PC-3 (cell line): ENCODE measurements at regions not wholly inside any gene's neighbourhood (a gene's known extent, or its start where the extent isn't known, plus 50 kb on each side); places are given as distances from the start of the nearest gene placed in this dataset.

Experiments
- ATAC-seq: fragments of 200-7000 bp; cut with Tn5 transposase; 2 replicates; pipeline ENCODE4 v1.9.1; 2020; ENCODE audit warnings: mild to moderate bottlenecking, moderate library complexity
- BruUV-seq: library from RNA; stranded (reverse); fragments of 400-500 nt; replicated peaks from 2 replicates; lab custom pipeline; 2021; lab: Mats Ljungman, UMichigan
- CTCF ChIA-PET: fragments of 300-600 bp; sonication (Branson Sonifier 250); formaldehyde crosslinking; loops from one replicate; lab custom pipeline; 2022; ENCODE audit warnings: antibody characterized with exemption; lab: Charles Lee
- POLR2A ChIA-PET: fragments of 300-600 bp; sonication (Branson Sonifier 250); formaldehyde crosslinking; loops from one replicate; lab custom pipeline; 2022; ENCODE audit warnings: antibody characterized with exemption; ENCODE audit not compliant: unreplicated experiment; lab: Charles Lee
- DNase-seq: peaks from one replicate; pipeline ENCODE4 v3.0.0-alpha.2; 2015
- H2AFZ ChIP-seq: fragments of 300-600 bp; sonication (generic); 2 replicates; pipeline ENCODE4 v1.6.0; 2016; ENCODE audit warnings: antibody characterized with exemption, low read length
- H3F3A ChIP-seq: fragments of 300-600 bp; sonication (generic); one replicate; pipeline ENCODE4 v1.6.0; 2017; ENCODE audit warnings: antibody characterized with exemption, low read length, control low read depth, mild to moderate bottlenecking; ENCODE audit not compliant: unreplicated experiment
- H3K27ac ChIP-seq: fragments of 300-600 bp; sonication (generic); 2 replicates; pipeline ENCODE4 v1.5.1; 2016; ENCODE audit warnings: mild to moderate bottlenecking, low read length
- H3K27me3 ChIP-seq: fragments of 300-600 bp; sonication (generic); 2 replicates; pipeline ENCODE4 v1.6.1; 2016; ENCODE audit warnings: low read length, mixed read lengths
- H3K36me3 ChIP-seq: fragments of 300-600 bp; sonication (generic); 2 replicates; pipeline ENCODE4 v1.6.1; 2016; ENCODE audit warnings: low read depth, mixed run types, low read length, mixed read lengths
- H3K4me1 ChIP-seq: fragments of 300-600 bp; sonication (generic); 2 replicates; pipeline ENCODE4 v1.5.1; 2016; ENCODE audit warnings: low read length; ENCODE audit not compliant: insufficient read depth
- H3K4me2 ChIP-seq: fragments of 300-600 bp; sonication (generic); 2 replicates; pipeline ENCODE4 v1.6.0; 2016; ENCODE audit warnings: low read length
- H3K4me3 ChIP-seq: fragments of 300-600 bp; sonication (generic); 2 replicates; pipeline ENCODE4 v1.5.1; 2016; ENCODE audit warnings: mild to moderate bottlenecking, low read length, mixed read lengths
- H3K79me2 ChIP-seq: fragments of 300-600 bp; sonication (generic); 2 replicates; pipeline ENCODE4 v1.6.1; 2017; ENCODE audit warnings: low read length, mixed read lengths
- H3K9ac ChIP-seq: fragments of 300-600 bp; sonication (generic); 2 replicates; pipeline ENCODE4 v1.6.0; 2016; ENCODE audit warnings: mild to moderate bottlenecking, low read length
- H3K9me2 ChIP-seq: fragments of 300-600 bp; sonication (generic); replicated peaks from 2 replicates; pipeline ENCODE4 v1.6.1; 2016; ENCODE audit warnings: mixed run types, low read length, mixed read lengths
- H3K9me3 ChIP-seq: fragments of 300-600 bp; sonication (generic); 2 replicates; pipeline ENCODE4 v1.6.1; 2016; ENCODE audit warnings: low read length, mixed read lengths
- H4K20me1 ChIP-seq: fragments of 300-600 bp; sonication (generic); 2 replicates; pipeline ENCODE4 v1.6.1; 2016; ENCODE audit warnings: low read length, mixed read lengths
- CTCF ChIP-seq: fragments of 300-600 bp; sonication (generic); conservative IDR thresholded peaks from 2 replicates; pipeline ENCODE4 v1.5.1; 2017; ENCODE audit warnings: antibody characterized with exemption, low read depth, mild to moderate bottlenecking, low read length
- EZH2 ChIP-seq: fragments of 300-600 bp; sonication (generic); IDR thresholded peaks from one replicate; pipeline ENCODE4 v1.6.1; 2017; ENCODE audit warnings: antibody characterized with exemption, mild to moderate bottlenecking, low read length; ENCODE audit not compliant: unreplicated experiment
- EZH2phosphoT487 ChIP-seq: fragments of 300-600 bp; sonication (generic); IDR thresholded peaks from 2 replicates; pipeline ENCODE4 v1.6.1; 2018; ENCODE audit warnings: mild to moderate bottlenecking, antibody characterized with exemption, low read length, borderline replicate concordance
- intact Hi-C: fragments of 100-400 bp; cut with micrococcal nuclease; formaldehyde crosslinking; loops from 2 replicates; pipeline ENCODE4 v1.9.0; 2023

- intact Hi-C loops: no loop called here
- TF ChIP-seq EZH2phosphoT487: no peak
- TF ChIP-seq EZH2: no peak
- no peak for TF ChIP-seq CTCF
- Histone ChIP-seq H3F3A (peaks cover 6% of the 10 kb centered on the region), H3K9ac (no peak overlapping the region), H3K9me3 (no peaks in the 10 kb centered on the region), H3K79me2 (no peaks in the 10 kb centered on the region), H3K27ac (no peak overlapping the region), H3K36me3 (no peaks in the 10 kb centered on the region), H3K9me2 (no peaks in the 10 kb centered on the region), H3K4me2 (no peak overlapping the region), H3K4me1 (peaks cover 25% of the 10 kb centered on the region), H3K4me3 (no peak overlapping the region), H4K20me1 (no peaks in the 10 kb centered on the region), H2AFZ (no peak overlapping the region), H3K27me3 (no peaks in the 10 kb centered on the region)
- CTCF ChIA-PET: no interaction called here
- POLR2A ChIA-PET: no interaction called here
- ATAC-seq: no peak
- DNase-seq: no peak
- BruUV-seq: no TSS peak
Measured at GRCh38 chr6:71368284-71368683, 79.7 kb downstream of the OGFRL1 start.

GRCh38 chr6:71371559-71371958 lies 82.9 kb downstream of the OGFRL1 start:
- H2AFZ ChIP-seq: no peak overlapping the region
- ATAC-seq (no peak), DNase-seq (no peak)
- no TSS peak for BruUV-seq
- H3K4me2 ChIP-seq: no peak overlapping the region
- ChIA-PET POLR2A (no interaction called here), CTCF (no interaction called here)
- H3K27ac ChIP-seq: no peak overlapping the region
- peaks cover under 1% of the 10 kb centered on the region for H3F3A ChIP-seq
- H4K20me1 ChIP-seq: no peaks in the 10 kb centered on the region
- no peaks in the 10 kb centered on the region for H3K9me2 ChIP-seq
- no peaks in the 10 kb centered on the region for H3K79me2 ChIP-seq
- intact Hi-C loops: no loop called here
- H3K9me3 ChIP-seq: no peaks in the 10 kb centered on the region
- H3K4me3 ChIP-seq: no peak overlapping the region
- TF ChIP-seq EZH2: no peak
- TF ChIP-seq CTCF: no peak
- TF ChIP-seq EZH2phosphoT487: no peak
- H3K9ac ChIP-seq: no peak overlapping the region
- no peaks in the 10 kb centered on the region for H3K36me3 ChIP-seq
- H3K4me1 ChIP-seq: peaks cover 17% of the 10 kb centered on the region
- H3K27me3 ChIP-seq: no peaks in the 10 kb centered on the region

GRCh38 chr6:71373943-71374342 lies 85.3 kb downstream of the OGFRL1 start:
- POLR2A ChIA-PET: no interaction called here
- no peak for ATAC-seq
- CTCF ChIA-PET: no interaction called here
- BruUV-seq: no TSS peak
- H3K27me3 ChIP-seq: no peaks in the 10 kb centered on the region
- TF ChIP-seq CTCF (no peak), EZH2 (no peak), EZH2phosphoT487 (no peak)
- intact Hi-C loops: no loop called here
- no peak overlapping the region for H2AFZ ChIP-seq
- no peak for DNase-seq
- H3K79me2 ChIP-seq: no peaks in the 10 kb centered on the region
- H3K9ac ChIP-seq: no peak overlapping the region
- H3F3A ChIP-seq: no peaks in the 10 kb centered on the region
- H4K20me1 ChIP-seq: no peaks in the 10 kb centered on the region
- H3K27ac ChIP-seq: no peak overlapping the region
- no peaks in the 10 kb centered on the region for H3K36me3 ChIP-seq
- no peak overlapping the region for H3K4me3 ChIP-seq
- no peaks in the 10 kb centered on the region for H3K9me3 ChIP-seq
- no peaks in the 10 kb centered on the region for H3K9me2 ChIP-seq
- H3K4me2 ChIP-seq: no peak overlapping the region
- H3K4me1 ChIP-seq: peaks cover 7% of the 10 kb centered on the region
